ENCODE measurements at regions not wholly inside any gene's neighbourhood (a gene's known extent, or its start where the extent isn't known, plus 50 kb on each side); places are given as distances from the start of the nearest gene placed in this dataset.
"Not testable (repeated sequence)": the region's sequence is repeated elsewhere in the genome, so short reads cannot be mapped to it uniquely, and the experiment has no call there.

- no peak for DNase-seq
These were observed 124.9 kb upstream of the PRR20G start for GRCh38 chr3:127412578-127413317.

GRCh38 chr3:127411875-127412274, 124.0 kb upstream of the PRR20G start:
- DNase-seq = not testable (repeated sequence)

- no peak for DNase-seq
These were observed 123.4 kb upstream of the PRR20G start for GRCh38 chr3:127411083-127411727.

GRCh38 chr3:127410678-127411077, 122.8 kb upstream of the PRR20G start:
- DNase-seq = no peak

GRCh38 chr3:127410137-127410488, 122.3 kb upstream of the PRR20G start:
- no peak for DNase-seq

- no peak for DNase-seq
These were observed 121.7 kb upstream of the PRR20G start for GRCh38 chr3:127409421-127410136.

GRCh38 chr3:127408684-127409420, 121.0 kb upstream of the PRR20G start:
- no peak for DNase-seq

- DNase-seq = no peak
These were observed 120.3 kb upstream of the PRR20G start for GRCh38 chr3:127408022-127408683.

- DNase-seq = no peak
These were observed 119.4 kb upstream of the PRR20G start for GRCh38 chr3:127407026-127407939.

- DNase-seq = no peak
These were observed 118.6 kb upstream of the PRR20G start for GRCh38 chr3:127406309-127407025.

- DNase-seq = no peak
These were observed 117.9 kb upstream of the PRR20G start for GRCh38 chr3:127405791-127406190.

GRCh38 chr3:127405010-127405598, 117.3 kb upstream of the PRR20G start:
- DNase-seq = no peak

- DNase-seq = no peak
These were observed 116.6 kb upstream of the PRR20G start for GRCh38 chr3:127404221-127405009.

GRCh38 chr3:127403795-127404194, 115.9 kb upstream of the PRR20G start:
- DNase-seq = no peak

GRCh38 chr3:127399154-127399553, 111.3 kb upstream of the PRR20G start:
- DNase-seq = no peak

- DNase-seq = no peak
These were observed 108.6 kb upstream of the PRR20G start for GRCh38 chr3:127396473-127396872.

- DNase-seq = no peak
These were observed 108.0 kb upstream of the PRR20G start for GRCh38 chr3:127395663-127396355.

- DNase-seq = no peak
These were observed 107.3 kb upstream of the PRR20G start for GRCh38 chr3:127394984-127395662.
